H9 (cell line): ENCODE measurements at regions not wholly inside any gene's neighbourhood (a gene's known extent, or its start where the extent isn't known, plus 50 kb on each side); places are given as distances from the start of the nearest gene placed in this dataset.

Experiments used
- DNase-seq: peaks from one replicate; pipeline ENCODE4 v3.0.0-alpha.2; 2017
- H2AFZ ChIP-seq: one replicate; pipeline ENCODE4 v1.6.1; 2013; ENCODE audit warnings: mild to moderate bottlenecking, low read length, control low read depth, moderate library complexity
- H2AK5ac ChIP-seq: 2 replicates; pipeline ENCODE4 v1.6.1; 2013; ENCODE audit warnings: low read length, control low read depth, mixed read lengths; ENCODE audit not compliant: insufficient read length
- H2BK120ac ChIP-seq: one replicate; pipeline ENCODE4 v1.6.1; 2013; ENCODE audit warnings: low read depth, mild to moderate bottlenecking, low read length, control low read depth, inconsistent platforms; ENCODE audit not compliant: poor library complexity, severe bottlenecking
- H2BK12ac ChIP-seq: 2 replicates; pipeline ENCODE4 v1.6.1; 2013; ENCODE audit warnings: low read length, control low read depth, mixed read lengths, low read depth; ENCODE audit not compliant: insufficient read length
- H2BK15ac ChIP-seq: 2 replicates; pipeline ENCODE4 v1.6.1; 2013; ENCODE audit warnings: low read depth, low read length, control low read depth
- H2BK20ac ChIP-seq: one replicate; pipeline ENCODE4 v1.6.1; 2013; ENCODE audit warnings: low read depth, mild to moderate bottlenecking, low read length, control low read depth, inconsistent platforms; ENCODE audit not compliant: poor library complexity, severe bottlenecking
- H2BK5ac ChIP-seq: 2 replicates; pipeline ENCODE4 v1.6.1; 2013; ENCODE audit warnings: low read length, control low read depth, mixed read lengths; ENCODE audit not compliant: insufficient read length
- H3K14ac ChIP-seq: 2 replicates; pipeline ENCODE4 v1.6.1; 2013; ENCODE audit warnings: low read length, control low read depth; ENCODE audit not compliant: insufficient read depth
- H3K18ac ChIP-seq: 2 replicates; pipeline ENCODE4 v1.6.1; 2013; ENCODE audit warnings: low read depth, mild to moderate bottlenecking, mixed read lengths, low read length, control low read depth; ENCODE audit not compliant: insufficient read length
- H3K23ac ChIP-seq: 2 replicates; pipeline ENCODE4 v1.6.1; 2013; ENCODE audit warnings: low read length, control low read depth, mixed read lengths, low read depth; ENCODE audit not compliant: insufficient read length
- H3K23me2 ChIP-seq: 2 replicates; pipeline ENCODE4 v1.6.1; 2013; ENCODE audit warnings: low read depth, mild to moderate bottlenecking, mixed read lengths, low read length, control low read depth; ENCODE audit not compliant: insufficient read length, poor library complexity, severe bottlenecking
- H3K27ac ChIP-seq: 2 replicates; pipeline ENCODE4 v1.5.1; 2013; ENCODE audit warnings: low read length, control low read depth, mixed read lengths, low read depth; ENCODE audit not compliant: insufficient read length
- H3K27me3 ChIP-seq: 2 replicates; pipeline ENCODE4 v1.6.1; 2013; ENCODE audit warnings: low read length, control low read depth, inconsistent platforms; ENCODE audit not compliant: insufficient read depth
- H3K4ac ChIP-seq: 2 replicates; pipeline ENCODE4 v1.6.1; 2013; ENCODE audit warnings: low read depth, mild to moderate bottlenecking, control low read depth, inconsistent platforms, low read length, moderate library complexity
- H3K4me1 ChIP-seq: 2 replicates; pipeline ENCODE4 v1.6.1; 2013; ENCODE audit warnings: low read length, control low read depth, inconsistent platforms; ENCODE audit not compliant: insufficient read depth
- H3K4me2 ChIP-seq: 2 replicates; pipeline ENCODE4 v1.6.1; 2013; ENCODE audit warnings: low read length, control low read depth, mixed read lengths; ENCODE audit not compliant: insufficient read length, insufficient read depth
- H3K56ac ChIP-seq: 2 replicates; pipeline ENCODE4 v1.6.1; 2013; ENCODE audit warnings: low read depth, mild to moderate bottlenecking, mixed read lengths, low read length, control low read depth; ENCODE audit not compliant: insufficient read length
- H3K79me1 ChIP-seq: 2 replicates; pipeline ENCODE4 v1.6.1; 2013; ENCODE audit warnings: low read depth, mild to moderate bottlenecking, moderate library complexity, low read length, control low read depth, inconsistent platforms; ENCODE audit not compliant: insufficient read depth, poor library complexity, severe bottlenecking
- H3K79me2 ChIP-seq: 2 replicates; pipeline ENCODE4 v1.6.1; 2013; ENCODE audit warnings: low read length, control low read depth, inconsistent platforms; ENCODE audit not compliant: insufficient read depth
- H3K9ac ChIP-seq: 2 replicates; pipeline ENCODE4 v1.6.1; 2013; ENCODE audit warnings: low read length, control low read depth, mixed read lengths; ENCODE audit not compliant: insufficient read length; ENCODE audit errors: extremely low read depth
- H3K9me3 ChIP-seq: one replicate; pipeline ENCODE4 v1.6.1; 2013; ENCODE audit warnings: low read depth, low read length, inconsistent platforms; ENCODE audit not compliant: control insufficient read depth
- H3T11ph ChIP-seq: one replicate; pipeline ENCODE4 v1.6.1; 2013; ENCODE audit warnings: mild to moderate bottlenecking, low read length, control low read depth, inconsistent platforms
- H4K20me1 ChIP-seq: one replicate; pipeline ENCODE4 v1.6.1; 2013; ENCODE audit not compliant: control insufficient read depth, insufficient read length, insufficient read depth
- H4K5ac ChIP-seq: 2 replicates; pipeline ENCODE4 v1.6.1; 2013; ENCODE audit warnings: low read depth, mild to moderate bottlenecking, mixed read lengths, low read length, control low read depth; ENCODE audit not compliant: insufficient read length
- H4K8ac ChIP-seq: replicated peaks from 2 replicates; pipeline ENCODE4 v1.6.1; 2013; ENCODE audit warnings: low read length, control low read depth, mixed read lengths, low read depth; ENCODE audit not compliant: insufficient read length
- H4K91ac ChIP-seq: 2 replicates; pipeline ENCODE4 v1.6.1; 2013; ENCODE audit warnings: low read depth, mild to moderate bottlenecking, moderate library complexity, mixed read lengths, low read length, control low read depth; ENCODE audit not compliant: insufficient read length
- H3K27ac Mint-ChIP-seq, 3 experiments: 2 replicates in 2 of 3; 3 replicates in 1 of 3; pipeline ENCODE4 v1.8.0; 2020 to 2021; ENCODE audit warnings: mixed read lengths in 3 of 3, mild to moderate bottlenecking in 1 of 3, moderate library complexity in 1 of 3
- H3K27me3 Mint-ChIP-seq: 2 replicates; pipeline ENCODE4 v1.8.0; 2021; ENCODE audit warnings: low read depth, mild to moderate bottlenecking, moderate library complexity, mixed read lengths
- H3K36me3 Mint-ChIP-seq, 3 experiments: 2 replicates in 2 of 3; 3 replicates in 1 of 3; pipeline ENCODE4 v1.8.0; 2020 to 2021; ENCODE audit warnings: low read depth in 3 of 3, mixed read lengths in 3 of 3; ENCODE audit not compliant: insufficient read depth in 1 of 3
- H3K4me1 Mint-ChIP-seq, 2 experiments: 2 replicates each; pipeline ENCODE4 v1.8.0; 2020; ENCODE audit warnings: mixed read lengths in 2 of 2
- H3K4me3 Mint-ChIP-seq, 2 experiments: 2 replicates in 1 of 2; 3 replicates in 1 of 2; pipeline ENCODE4 v1.8.0; 2020 to 2021; ENCODE audit warnings: mild to moderate bottlenecking in 2 of 2, mixed read lengths in 2 of 2, moderate library complexity in 1 of 2
- H3K9me3 Mint-ChIP-seq, 2 experiments: 2 replicates in 1 of 2; 3 replicates in 1 of 2; pipeline ENCODE4 v1.8.0; 2020; ENCODE audit warnings: mild to moderate bottlenecking in 2 of 2, mixed read lengths in 2 of 2, moderate library complexity in 1 of 2
- CTCF ChIP-seq: fragments of 200-600 bp; sonication (generic); conservative IDR thresholded peaks from 3 replicates; pipeline ENCODE4 v1.8.0; 2021; ENCODE audit warnings: antibody characterized with exemption, mild to moderate bottlenecking
- WGBS: extraction: QIAGEN DNeasy Blood & Tissue Kit; methylation state at CpG from one replicate; pipeline ENCODE4 v1.1.7; 2013; ENCODE audit warnings: missing lambda C conversion rate, low lambda C conversion rate, mixed read lengths; ENCODE audit not compliant: insufficient read length; ENCODE audit errors: extremely low coverage; 5-methylcytosine and 5-hydroxymethylcytosine counted together

- Histone ChIP-seq H3K4ac (no peak overlapping the region), H3K79me1 (no peaks in the 10 kb centered on the region), H2BK12ac (no peak overlapping the region), H4K8ac (no peak overlapping the region), H3K18ac (no peak overlapping the region), H3T11ph (no peak overlapping the region), H3K14ac (no peak overlapping the region), H3K27ac (no peak overlapping the region), H3K56ac (no peak overlapping the region), H4K5ac (no peak overlapping the region), H2BK5ac (no peak overlapping the region), H3K27me3 (no peaks in the 10 kb centered on the region), H3K4me1 (no peaks in the 10 kb centered on the region), H3K9me3 (no peaks in the 10 kb centered on the region), H3K4me2 (no peak overlapping the region), H3K23me2 (no peaks in the 10 kb centered on the region), H4K20me1 (no peaks in the 10 kb centered on the region), H2AK5ac (no peak overlapping the region), H3K23ac (no peak overlapping the region), H3K79me2 (no peaks in the 10 kb centered on the region), H4K91ac (no peak overlapping the region), H2AFZ (no peak overlapping the region), H2BK20ac (no peak overlapping the region), H3K9ac (no peak overlapping the region), H2BK15ac (no peak overlapping the region), H2BK120ac (no peak overlapping the region)
- no peak for DNase-seq
- no peak for TF ChIP-seq CTCF
- Mint-ChIP-seq H3K27me3 (no peaks in the 10 kb centered on the region), H3K4me3 (no peak overlapping the region), H3K9me3 (no peaks in the 10 kb centered on the region), H3K27ac (peak overlapping the region in 1 of 3 experiments; percentile 74; a peak in 1 of 7 replicates), H3K36me3 (no peaks in the 10 kb centered on the region), H3K4me1 (no peaks in the 10 kb centered on the region)
- WGBS: no CpG with 5 or more reads among the region's 3 CpGs
These were observed 53.6 kb upstream of the ZPBP start for GRCh38 chr7:50146692-50147091.
